Chondrocyte (in vitro differentiated cells): ENCODE measurements at regions not wholly inside any gene's neighbourhood (a gene's known extent, or its start where the extent isn't known, plus 50 kb on each side); places are given as distances from the start of the nearest gene placed in this dataset.

ENCODE experiments used
- DNase-seq: peaks from one replicate; pipeline ENCODE4 v3.0.0; 2021; ENCODE audit warnings: mixed read lengths, low spot score
- H3K27ac Mint-ChIP-seq: one replicate; pipeline ENCODE4 v1.8.0; 2021; ENCODE audit warnings: mild to moderate bottlenecking, moderate library complexity, mixed read lengths; ENCODE audit not compliant: unreplicated experiment
- H3K27me3 Mint-ChIP-seq: 2 replicates; pipeline ENCODE4 v1.8.0; 2021; ENCODE audit warnings: low read depth, mixed read lengths
- H3K36me3 Mint-ChIP-seq: 2 replicates; pipeline ENCODE4 v1.8.0; 2021; ENCODE audit warnings: low read depth, mixed read lengths
- H3K4me1 Mint-ChIP-seq: 2 replicates; pipeline ENCODE4 v1.8.0; 2021; ENCODE audit warnings: low read depth, mild to moderate bottlenecking, mixed read lengths
- H3K4me3 Mint-ChIP-seq: one replicate; pipeline ENCODE4 v1.8.0; 2021; ENCODE audit warnings: mild to moderate bottlenecking, moderate library complexity, mixed read lengths; ENCODE audit not compliant: unreplicated experiment
- H3K9me3 Mint-ChIP-seq: 2 replicates; pipeline ENCODE4 v1.8.0; 2021; ENCODE audit warnings: low read depth, mixed read lengths
- TF ChIP-seq, protein P1 (sequence below): fragments of 200-600 bp; sonication (generic); IDR thresholded peaks from 2 replicates; pipeline ENCODE4 v1.5.0; 2021; ENCODE audit warnings: antibody characterized with exemption, mild to moderate bottlenecking, moderate library complexity

DNA sequence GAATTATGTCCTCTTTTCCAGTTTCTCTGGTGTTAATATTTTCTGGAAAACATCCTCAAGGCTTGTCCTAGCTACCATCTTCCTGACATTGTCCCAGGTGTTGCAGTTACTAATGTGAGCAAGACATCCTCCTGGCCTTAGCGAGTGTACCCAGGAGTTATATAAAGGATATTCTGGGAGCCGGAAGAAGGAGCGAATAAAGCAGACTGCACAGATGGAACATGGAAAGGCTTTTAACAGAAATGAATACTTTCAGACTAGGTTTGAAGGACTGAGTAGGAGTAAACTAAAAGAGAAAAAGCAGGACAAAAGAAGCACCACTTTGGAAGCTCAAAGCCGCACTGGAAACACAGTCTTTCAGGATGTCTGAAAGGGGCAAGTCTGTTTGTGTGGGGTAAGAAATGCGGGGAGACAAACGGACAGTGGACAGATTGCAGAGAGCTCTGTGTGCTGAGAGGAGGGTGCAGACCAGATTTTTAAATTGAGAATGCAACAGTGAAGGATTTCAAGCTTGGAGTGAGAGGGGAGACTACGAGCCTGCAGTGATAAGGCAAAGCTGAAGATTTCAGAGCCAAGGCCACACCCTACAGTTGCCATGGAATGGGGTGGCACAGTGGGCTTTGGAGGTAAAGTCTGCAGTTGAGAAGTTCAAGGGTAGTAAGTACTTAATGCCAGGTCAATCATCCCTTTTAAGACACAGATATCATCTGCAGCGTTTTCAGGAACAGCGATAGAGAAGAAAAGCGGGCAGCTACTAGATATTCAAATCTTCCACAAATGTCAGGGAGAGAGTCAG lies 94.1 kb upstream of the TAF11L2 start:
- TF ChIP-seq, protein P1, sequence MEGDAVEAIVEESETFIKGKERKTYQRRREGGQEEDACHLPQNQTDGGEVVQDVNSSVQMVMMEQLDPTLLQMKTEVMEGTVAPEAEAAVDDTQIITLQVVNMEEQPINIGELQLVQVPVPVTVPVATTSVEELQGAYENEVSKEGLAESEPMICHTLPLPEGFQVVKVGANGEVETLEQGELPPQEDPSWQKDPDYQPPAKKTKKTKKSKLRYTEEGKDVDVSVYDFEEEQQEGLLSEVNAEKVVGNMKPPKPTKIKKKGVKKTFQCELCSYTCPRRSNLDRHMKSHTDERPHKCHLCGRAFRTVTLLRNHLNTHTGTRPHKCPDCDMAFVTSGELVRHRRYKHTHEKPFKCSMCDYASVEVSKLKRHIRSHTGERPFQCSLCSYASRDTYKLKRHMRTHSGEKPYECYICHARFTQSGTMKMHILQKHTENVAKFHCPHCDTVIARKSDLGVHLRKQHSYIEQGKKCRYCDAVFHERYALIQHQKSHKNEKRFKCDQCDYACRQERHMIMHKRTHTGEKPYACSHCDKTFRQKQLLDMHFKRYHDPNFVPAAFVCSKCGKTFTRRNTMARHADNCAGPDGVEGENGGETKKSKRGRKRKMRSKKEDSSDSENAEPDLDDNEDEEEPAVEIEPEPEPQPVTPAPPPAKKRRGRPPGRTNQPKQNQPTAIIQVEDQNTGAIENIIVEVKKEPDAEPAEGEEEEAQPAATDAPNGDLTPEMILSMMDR = no peak

DNA sequence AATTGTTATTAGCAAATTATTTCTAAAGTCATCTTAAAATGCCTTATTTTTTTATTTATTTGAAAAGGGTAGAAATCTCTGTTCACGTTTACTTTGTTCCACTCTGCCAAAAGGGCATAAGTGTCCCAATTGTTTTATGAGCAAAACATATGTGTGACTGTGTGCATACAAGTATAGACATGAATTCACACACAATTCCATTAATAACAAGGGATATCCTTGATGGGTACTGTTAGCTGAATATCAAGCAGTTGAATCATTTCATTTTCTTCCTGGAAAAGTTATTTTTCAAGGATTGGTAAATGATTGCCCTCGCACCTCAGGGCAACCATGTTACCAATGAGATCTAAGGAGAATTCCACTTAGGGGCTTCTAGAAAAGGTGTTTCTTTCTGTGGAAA lies 92.1 kb upstream of the TAF11L2 start:
- Mint-ChIP-seq H3K4me3 (no peak overlapping the region), H3K4me1 (peaks cover 15% of the 10 kb centered on the region), H3K27ac (no peak overlapping the region), H3K9me3 (no peaks in the 10 kb centered on the region), H3K27me3 (peaks cover 2% of the 10 kb centered on the region), H3K36me3 (no peaks in the 10 kb centered on the region)
- TF ChIP-seq, protein P1 = no peak
- DNase-seq = no peak

More for the DNA sequence above, 94.1 kb upstream of the TAF11L2 start:
- Mint-ChIP-seq H3K9me3 (no peaks in the 10 kb centered on the region), H3K27me3 (peaks cover 2% of the 10 kb centered on the region), H3K36me3 (no peaks in the 10 kb centered on the region), H3K4me1 (peaks cover 22% of the 10 kb centered on the region), H3K27ac (no peak overlapping the region), H3K4me3 (no peak overlapping the region)
- no peak for DNase-seq

GRCh38 chr5:17406423-17406838 lies 91.6 kb upstream of the TAF11L2 start:
- Mint-ChIP-seq H3K27ac (no peak overlapping the region), H3K4me1 (peaks cover 13% of the 10 kb centered on the region), H3K36me3 (no peaks in the 10 kb centered on the region), H3K27me3 (peaks cover 2% of the 10 kb centered on the region), H3K9me3 (no peaks in the 10 kb centered on the region), H3K4me3 (no peak overlapping the region)
- TF ChIP-seq, protein P1 = no peak
- DNase-seq = no peak

DNA sequence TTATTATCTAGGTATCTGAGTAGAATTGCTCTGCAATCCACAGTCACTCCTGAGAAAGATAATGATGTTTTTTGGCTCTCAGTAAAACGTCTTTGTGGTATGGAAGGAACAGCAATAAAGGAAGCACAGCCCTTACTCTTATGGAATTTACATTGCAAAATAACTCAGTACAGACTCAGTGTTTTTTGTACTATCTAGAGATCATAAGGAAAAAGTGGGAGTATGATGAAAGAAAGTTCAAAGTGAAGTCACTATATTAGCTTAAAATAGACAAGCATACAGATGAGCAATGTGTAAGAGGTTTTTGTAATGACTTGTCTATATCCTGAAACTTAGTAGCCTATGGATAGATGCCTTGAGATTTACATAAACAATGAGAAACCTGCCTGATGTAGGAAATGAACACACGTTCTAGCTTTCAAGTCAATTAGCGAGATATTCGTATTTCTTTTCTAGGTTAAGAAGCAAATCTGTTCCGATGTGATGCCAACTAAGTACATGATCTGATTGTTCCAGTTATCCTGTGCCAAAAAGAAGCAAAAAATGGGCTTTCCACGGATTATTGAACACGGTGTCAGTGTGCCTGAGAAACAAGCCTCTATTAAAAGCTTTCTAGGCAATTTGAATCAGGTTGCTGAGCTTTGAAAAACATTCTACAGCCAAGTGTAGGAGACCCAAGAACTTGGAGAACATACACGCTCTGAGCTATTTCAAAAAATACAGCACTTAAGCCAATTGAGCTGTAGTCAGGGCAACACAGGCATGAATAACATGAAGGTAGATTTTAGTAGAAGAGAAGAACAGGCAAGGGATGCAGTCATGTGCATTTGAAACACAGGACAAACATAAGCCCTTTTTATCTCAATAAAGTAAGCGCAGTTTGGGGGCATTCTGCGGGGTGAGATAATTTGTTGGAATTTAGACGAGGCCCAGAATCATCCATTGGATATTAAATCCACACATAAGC lies 86.3 kb upstream of the TAF11L2 start:
- no peak for DNase-seq
- Mint-ChIP-seq H3K9me3 (no peaks in the 10 kb centered on the region), H3K27me3 (no peaks in the 10 kb centered on the region), H3K27ac (no peak overlapping the region), H3K4me1 (peaks cover 22% of the 10 kb centered on the region), H3K36me3 (no peaks in the 10 kb centered on the region), H3K4me3 (no peak overlapping the region)
- TF ChIP-seq, protein P1 = no peak
